GM18861 (cell line): ENCODE measurements at regions not wholly inside any gene's neighbourhood (a gene's known extent, or its start where the extent isn't known, plus 50 kb on each side); places are given as distances from the start of the nearest gene placed in this dataset.
"Not testable (repeated sequence)": the region's sequence is repeated elsewhere in the genome, so short reads cannot be mapped to it uniquely, and the experiment has no call there.

Source experiments
- ATAC-seq: cut with Tn5 transposase; IDR thresholded peaks from one replicate; pipeline ENCODE4 v1.9.1; 2021; ENCODE audit not compliant: unreplicated experiment

DNA sequence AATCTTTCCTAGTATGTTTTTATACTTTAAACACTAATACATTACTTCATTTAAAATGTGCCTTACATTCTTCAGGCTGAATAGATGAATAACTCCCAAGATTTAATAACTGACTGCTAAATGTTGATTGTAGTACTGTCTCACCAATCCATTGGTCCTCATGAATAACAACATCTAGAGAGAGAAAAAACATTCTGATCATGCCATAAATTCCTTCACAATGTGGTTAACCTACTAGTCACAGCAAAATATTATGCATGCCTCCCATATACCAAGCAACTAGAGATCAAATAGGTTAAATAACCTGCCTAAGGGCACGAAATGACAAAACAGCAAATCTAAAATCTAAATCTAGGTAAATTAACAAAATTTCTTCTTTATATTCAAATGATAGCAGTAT is 66.2 kb downstream of the SYT15 start:
- ATAC-seq: not testable (repeated sequence)

DNA sequence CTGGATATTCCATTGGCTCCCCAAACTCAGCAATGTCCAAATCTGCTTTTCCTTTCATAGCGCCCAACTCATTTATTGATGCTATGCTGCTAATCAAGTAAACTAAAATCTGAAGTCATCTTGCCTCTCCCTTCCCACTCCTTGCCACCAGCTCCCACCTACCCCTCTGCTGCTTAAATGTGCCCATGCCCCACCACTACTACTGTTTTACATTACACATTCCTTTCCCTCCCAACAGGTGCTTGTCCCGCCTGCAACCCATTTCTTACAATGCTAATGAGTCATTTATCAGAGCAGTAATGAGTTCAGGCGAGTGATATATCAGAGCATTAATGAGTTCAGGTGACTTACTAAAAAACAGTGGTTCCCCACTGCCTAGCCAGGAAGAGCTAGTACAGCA is 67.2 kb downstream of the SYT15 start:
- ATAC-seq: not testable (repeated sequence)

DNA sequence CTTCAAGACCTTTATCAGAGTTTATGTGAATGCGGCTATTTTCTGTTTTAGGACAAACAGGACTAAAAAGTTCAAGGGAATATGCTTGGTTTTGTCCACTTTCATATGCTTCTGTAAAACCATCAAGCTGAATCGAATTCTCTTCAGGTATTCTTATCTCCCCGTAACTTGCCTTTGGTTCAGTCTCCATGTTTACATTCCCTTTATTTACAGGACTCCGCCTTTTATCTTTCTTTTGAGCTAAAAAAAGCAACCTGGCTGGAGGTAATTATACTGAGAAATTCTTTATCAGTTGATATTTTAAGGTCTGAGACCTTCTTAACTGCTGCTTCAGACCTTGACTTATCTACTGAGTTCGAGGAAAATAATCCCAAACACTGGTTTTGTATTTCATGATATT is 72.0 kb downstream of the SYT15 start:
- ATAC-seq: not testable (repeated sequence)

DNA sequence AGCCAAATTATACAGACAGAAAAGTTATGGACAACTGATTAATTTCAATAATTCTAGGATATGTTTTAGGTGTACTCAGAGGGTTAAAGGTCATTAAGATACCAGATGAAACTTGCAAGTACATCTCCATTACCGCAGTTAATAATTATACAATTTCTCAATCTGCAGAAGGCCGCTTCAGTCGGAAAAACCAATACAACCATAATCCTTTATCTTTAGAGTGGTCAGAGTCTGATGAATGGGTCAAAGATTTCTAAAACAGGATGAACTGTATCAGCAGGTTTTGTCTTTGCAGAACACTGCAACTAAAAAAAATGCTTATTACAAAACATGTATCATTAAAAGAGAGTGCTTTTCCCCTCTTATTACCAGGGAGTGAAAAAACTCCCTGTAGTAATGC is 78.5 kb downstream of the SYT15 start:
- not testable (repeated sequence) for ATAC-seq

DNA sequence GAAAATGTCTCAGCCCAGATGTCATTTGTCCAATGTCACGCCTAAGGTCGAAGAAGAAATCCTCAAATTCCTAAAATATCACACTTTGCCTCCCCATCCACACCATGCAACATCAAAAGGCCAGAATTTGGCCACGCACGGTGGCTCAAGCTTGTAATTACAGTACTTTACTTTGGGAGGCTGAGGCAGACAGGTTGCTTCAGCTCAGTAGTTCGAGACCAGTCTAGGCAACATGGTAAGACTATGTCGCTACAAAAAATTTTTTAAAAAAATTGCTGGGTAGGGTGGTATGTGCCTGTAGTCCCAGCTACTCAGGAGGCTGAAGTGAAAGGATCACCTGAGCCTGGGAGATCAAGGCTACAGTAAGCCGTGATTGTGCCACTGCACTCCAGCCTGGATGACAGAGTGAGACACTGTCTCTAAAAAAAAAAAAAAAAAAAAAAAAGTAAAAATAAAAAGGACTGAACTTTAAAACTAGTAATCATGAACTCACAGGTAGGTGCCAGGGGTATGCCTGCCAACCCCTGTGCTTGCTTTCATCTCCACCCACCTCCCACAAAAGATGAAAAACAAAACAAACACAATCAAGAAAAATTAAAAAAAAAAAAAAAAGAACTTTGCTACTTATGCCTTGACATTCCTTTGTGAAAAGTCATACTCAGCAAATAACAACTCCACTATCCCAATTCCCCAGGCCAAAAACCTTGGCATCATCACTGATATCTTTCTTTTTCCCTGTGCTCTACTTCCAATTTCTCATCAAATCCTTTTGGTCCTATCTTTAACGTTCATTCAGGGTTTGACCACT is 81.3 kb downstream of the SYT15 start:
- ATAC-seq: not testable (repeated sequence)

DNA sequence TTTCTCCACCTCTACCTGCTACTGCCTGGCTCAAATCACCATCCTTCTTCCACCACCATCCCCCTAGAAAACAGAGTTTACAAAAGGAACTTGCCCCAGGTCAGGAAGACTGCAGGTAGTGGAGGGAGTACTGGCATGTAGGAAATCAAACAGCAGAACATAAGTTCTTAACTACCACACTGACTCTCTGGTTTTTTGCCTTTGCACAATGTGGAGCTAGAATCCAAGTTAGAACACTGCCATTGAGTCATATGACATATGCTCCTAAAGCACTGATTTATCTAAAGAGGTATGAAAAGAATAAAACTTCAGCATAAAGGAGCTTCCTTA is 81.9 kb downstream of the SYT15 start:
- ATAC-seq: not testable (repeated sequence)

DNA sequence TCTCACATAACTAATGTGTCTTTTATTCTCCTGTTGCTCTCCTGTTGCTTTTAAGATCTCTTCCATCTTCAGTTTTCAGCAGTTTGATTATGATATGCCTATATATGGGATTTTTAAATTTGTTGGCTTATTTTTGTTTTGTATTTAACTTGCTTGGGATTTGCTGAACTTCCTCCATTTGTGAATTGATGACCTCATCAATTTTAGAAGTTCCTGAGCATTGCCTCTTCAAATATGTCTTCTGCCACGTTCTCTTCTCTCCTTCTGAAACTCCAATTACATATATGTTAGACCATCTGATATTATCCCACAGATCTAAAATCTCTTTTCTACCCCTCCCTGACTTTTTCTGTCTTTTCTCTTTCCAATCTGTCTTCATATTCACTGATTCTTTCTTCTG is 86.6 kb downstream of the SYT15 start:
- ATAC-seq: not testable (repeated sequence)

DNA sequence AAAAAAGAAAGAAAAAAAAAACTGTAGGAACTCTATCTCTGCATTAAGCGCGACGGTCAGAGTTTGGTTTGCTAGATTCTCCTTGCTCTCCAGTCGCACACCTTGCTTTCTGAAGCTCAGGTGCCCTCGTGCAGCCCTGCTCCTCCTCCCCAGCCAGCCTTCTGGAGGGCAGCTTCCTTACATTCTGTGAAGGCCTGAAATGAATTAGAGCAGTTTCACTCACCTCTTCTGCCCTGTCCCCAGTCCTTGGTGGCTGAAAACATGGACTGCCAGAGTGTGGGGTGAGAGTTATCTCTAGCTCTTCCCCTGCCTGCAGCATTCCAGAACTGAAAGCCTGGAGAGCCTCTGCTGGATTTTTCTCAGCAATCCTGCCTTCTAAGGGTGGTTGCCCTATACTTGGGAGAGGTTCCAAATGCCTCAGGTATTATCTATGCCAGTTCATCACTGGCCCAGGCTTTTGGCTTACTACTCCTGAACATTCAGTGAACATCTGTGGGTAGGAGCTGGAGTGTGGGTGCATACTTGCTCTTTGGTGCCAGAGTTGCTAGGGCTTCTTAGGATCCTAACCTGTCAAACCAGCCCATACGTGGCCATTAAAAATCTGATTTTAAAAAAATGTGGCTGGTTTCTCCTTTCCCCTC is 89.5 kb downstream of the SYT15 start:
- ATAC-seq: not testable (repeated sequence)

DNA sequence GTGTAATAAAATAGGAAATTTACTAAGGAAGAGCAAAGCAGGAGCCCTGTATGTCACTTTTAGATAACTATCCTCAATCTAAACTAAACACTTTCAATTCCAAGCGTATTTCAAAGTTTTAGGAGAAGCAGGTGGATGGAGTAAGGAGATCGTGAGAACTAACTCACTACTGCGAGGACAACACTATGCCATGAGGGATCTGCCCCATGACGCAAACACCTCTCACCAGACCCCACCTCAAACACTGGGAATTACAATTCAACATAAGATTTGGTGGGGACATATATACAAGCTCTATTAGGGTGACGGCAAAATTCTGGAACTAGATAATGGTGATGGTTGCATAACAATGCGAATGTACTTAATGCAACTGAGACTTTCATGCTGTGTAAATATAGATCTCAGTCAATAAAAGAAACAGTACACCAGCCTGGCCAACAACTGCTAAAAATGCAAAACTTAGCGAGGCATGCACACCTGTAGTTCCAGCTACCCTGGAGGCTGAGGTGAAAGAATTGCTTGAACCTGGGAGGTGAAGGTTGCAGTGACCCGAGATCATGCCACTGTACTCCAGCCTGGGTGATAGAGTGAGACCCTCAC is 99.0 kb downstream of the SYT15 start:
- ATAC-seq: not testable (repeated sequence)

DNA sequence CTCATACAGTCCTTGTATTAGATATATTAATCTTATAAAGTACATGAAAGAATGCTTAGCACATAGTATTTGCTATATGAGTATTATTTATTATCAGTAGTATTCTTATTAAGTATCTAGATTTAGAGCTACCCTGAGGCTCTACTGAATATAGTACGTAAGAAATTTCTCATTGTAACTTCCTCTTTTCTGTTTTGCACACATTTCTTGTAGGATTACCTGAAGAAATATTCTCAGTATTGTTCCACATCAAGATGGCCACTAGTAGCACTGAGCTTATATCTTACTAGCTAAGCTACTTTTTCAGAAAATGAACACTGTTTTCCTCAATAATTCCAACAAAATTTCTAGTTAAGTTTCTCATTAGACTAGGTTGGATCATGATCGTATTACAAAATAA is 112.5 kb downstream of the SYT15 start:
- ATAC-seq: not testable (repeated sequence)

DNA sequence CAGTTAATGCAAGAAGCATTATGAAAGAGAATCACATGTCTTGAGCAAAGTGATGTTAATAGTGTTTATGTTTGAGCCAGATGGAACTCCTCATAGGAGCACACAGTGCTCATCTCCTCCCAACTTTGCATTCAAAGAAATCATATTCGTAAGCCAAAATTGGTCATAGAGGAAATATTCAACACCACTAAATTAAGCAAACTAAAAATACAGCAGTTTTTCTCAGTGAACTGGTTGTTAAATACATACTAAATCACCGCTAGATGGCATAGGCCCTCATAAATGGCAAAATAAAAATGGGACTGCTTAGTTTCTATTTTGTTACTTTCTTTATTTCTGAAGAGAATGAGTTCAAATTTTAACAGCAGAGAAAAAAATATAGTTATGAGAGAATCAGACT is 114.3 kb downstream of the SYT15 start:
- ATAC-seq: not testable (repeated sequence)

DNA sequence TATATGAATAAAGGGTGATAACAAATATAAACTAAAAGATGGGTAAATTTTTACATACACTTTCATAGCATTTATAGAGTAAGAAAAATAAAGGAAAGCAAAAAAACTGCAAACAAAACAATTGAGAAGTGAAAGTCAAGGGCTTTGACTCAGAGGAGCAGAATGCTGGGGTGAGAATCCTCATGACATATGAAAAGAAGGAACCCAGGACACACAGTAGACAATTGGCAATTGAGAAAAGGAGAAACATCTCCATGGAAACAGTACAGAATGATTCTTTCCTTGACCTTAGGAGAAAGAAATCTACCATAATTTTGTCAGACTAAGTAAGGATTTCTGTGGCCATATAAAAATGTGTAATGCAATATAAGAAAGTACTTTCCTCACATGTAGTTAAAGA is 138.3 kb downstream of the SYT15 start:
- ATAC-seq: not testable (repeated sequence)

DNA sequence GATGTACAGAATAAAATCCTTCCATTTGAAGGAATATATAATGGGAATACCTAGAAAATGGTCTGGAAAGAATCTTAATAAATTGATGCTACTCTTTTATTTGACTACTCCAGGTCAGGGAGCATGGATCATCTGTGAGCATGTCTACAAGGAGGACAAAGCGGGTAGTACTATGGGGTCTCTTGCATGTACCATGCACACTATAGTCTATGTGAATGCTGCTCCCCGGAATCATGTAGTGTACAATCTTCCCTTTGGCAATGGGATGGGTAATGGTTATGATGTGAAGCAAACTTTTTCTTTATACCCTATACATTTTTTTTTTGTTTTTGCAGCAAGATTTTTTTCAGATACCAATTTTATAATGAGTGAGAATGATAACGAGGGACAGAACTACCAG is 139.1 kb downstream of the SYT15 start:
- not testable (repeated sequence) for ATAC-seq

DNA sequence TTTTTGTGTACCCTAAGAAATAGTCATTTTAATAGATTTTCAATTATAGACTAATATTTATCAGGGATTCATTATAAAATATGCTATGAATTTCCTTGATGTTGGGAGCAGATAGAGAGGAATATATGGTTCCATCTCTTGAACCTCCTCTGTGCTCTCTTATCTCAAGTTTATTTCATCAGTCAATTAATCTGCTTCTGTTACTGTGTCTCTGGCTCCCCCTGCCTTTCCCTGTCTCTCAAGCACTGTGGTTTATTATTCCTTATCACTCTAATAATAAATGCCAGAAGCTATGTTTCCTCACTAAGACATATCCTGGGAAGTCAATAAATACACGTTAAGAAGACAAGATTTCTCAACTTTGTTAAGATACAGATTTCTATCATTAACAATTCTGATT is 141.5 kb downstream of the SYT15 start:
- ATAC-seq: not testable (repeated sequence)

DNA sequence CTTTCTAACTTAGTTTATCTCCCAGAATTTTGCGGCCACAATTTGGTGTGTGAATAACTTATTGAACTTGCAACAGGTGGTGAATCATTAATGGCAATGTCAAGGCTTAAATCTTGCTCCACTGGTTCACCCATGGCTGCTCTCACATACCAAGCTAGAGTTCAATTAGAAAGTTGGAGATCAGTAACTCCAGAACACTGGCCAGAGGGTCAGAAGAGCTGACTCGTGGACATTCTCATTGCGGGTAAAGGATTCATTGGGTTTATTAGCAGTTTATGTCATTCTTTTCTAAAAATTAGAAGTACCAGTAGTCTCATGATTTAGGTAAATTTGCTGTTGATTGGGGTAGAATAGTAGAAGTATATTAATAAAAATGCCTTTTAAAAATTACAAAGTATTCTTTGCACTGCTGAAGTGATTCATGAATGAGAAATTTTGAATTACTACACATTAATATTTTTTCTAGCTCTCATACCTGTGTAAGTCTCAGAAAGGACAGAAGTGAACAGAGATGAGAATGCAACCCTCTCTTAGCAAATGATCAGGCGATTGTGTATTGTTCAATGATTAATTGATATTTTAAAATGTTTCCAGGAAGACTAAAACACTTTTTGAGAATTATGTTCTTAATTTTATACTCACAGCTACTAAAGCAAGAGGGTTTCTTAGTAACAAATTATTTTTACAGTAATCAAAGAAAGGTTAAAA is 142.0 kb downstream of the SYT15 start:
- not testable (repeated sequence) for ATAC-seq

DNA sequence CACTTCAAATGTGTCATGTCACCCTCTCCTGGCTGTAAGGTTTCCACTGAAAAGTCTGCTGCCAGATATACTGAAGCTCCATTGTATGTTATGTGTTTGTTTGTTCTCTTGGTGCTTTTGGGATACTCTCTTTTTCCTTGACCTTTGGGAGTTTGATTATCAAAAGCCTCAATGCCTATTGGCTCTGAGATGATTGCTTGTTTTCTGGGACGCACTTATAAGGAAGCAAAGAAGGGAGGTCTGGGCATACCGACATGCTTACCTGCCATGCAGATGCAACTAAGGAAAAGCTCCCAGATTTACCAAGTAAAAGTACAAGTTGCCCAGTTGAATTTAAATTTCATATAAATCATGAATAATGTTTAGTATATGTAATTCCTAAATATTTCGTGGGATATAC is 145.3 kb downstream of the SYT15 start:
- ATAC-seq: not testable (repeated sequence)

DNA sequence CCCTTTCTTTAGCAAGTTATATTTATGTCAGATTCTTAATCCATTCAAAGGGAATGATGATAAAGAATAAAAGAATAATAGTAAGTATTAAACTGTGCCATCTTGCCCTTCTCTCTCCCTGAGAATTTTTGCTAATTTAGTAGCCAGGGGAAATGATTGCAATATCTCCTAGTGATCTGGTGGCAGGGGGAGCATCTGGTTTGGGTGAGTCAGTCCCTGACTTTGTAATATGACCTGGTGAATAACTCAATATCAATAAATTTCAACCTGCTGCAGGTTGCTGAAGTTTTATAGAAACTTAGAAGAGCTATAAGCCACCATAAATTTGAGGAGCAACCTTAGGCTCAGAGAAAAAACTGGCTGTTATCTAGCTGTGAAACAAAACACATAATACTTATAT is 149.4 kb downstream of the SYT15 start:
- ATAC-seq: not testable (repeated sequence)

DNA sequence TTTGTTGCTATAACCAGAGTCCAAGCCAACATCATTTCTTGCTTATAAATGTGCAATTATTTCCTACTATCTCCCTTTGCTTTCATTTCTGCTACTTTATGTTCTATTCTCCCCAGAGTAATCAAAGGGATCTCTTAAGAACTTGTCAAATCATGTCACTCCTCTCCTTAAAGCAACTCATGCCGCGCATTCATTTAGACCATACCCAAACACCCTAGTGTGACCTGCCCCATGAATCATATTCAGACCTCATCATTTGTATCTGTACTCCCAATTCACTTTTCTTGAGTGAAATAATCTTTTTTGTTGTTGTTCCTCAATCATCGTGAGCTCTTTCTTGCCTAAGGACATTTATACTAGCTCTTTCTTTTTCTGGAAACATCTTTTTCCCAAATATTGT is 151.8 kb downstream of the SYT15 start:
- ATAC-seq: not testable (repeated sequence)

DNA sequence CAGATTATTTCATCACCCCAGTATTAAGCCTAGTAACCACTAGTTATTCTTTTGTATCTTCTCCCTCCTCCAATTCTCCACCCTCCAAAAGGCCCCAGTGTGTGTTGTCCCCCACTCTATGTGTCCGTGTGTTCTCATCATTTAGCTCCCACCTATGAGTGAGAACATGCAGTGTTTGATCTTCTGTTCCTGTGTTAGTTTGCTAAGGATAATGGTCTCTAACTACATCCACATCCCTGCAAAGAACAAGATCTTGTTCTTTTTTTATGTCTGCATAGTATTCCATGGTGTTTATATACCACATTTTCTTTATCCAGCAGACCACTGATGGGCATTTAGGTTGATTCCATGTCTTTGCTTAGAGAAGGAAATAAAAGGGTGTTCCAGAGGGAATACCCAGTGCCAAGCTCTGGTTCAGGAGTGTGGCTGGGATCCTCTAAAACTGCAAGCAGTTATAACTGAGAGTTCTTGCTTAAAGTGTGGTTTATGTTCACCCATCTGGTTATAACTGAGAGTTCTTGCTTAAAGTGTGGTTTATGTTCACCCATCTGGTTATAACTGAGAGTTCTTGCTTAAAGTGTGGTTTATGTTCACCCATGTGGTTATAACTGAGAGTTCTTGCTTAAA is 154.8 kb downstream of the SYT15 start:
- ATAC-seq: not testable (repeated sequence)

DNA sequence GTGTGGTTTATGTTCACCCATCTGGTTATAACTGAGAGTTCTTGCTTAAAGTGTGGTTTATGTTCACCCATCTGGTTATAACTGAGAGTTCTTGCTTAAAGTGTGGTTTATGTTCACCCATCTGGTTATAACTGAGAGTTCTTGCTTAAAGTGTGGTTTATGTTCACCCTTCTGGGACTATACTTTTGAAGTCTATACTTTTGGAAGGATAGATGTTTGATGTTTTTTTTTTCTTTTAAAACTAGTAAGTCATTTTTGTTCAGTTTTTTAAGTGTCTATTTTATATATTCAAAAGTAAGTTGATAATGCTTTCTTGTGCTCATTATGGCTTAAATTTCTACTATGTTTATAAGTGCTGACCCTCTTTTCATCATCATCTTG is 155.3 kb downstream of the SYT15 start:
- not testable (repeated sequence) for ATAC-seq

DNA sequence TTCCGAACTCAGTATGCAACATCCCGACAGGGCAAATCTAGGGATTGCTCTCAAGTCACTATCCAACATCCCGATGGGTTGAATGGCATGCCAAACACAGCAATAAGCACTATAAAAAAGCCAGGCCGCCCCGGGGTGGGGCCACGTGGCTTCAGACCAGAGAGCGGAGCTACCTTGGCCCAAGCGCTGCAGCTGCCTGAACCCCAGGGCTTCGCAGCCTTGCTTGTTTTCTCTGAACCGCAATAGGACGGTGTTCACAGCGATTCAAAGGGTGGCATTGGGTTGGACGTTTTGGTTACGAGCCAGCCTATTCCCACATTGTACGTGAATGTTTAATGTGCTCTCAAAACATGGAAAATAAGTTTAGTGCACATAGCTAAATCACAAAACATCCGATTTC is 161.0 kb downstream of the SYT15 start:
- ATAC-seq: not testable (repeated sequence)
